Kidney (tissue), 13 donors: ENCODE measurements at regions not wholly inside any gene's neighbourhood (a gene's known extent, or its start where the extent isn't known, plus 50 kb on each side); places are given as distances from the start of the nearest gene placed in this dataset.
A peak's percentile ranks its signal among the peaks of the same experiment; 100 is the strongest.

ENCODE experiments used
- DNase-seq, 5 donors: peaks; one replicate each; pipeline ENCODE4 v3.0.0-alpha.2; 2013 to 2020
- FAIRE-seq: peaks from 2 replicates; lab custom pipeline; 2012; peaks lifted over from hg19 to GRCh38; lab: Jason Lieb, UNC
- H3K27ac ChIP-seq, 2 donors: one replicate each; pipeline ENCODE4 v1.7.0; 2013; ENCODE audit warnings: low read depth in 2 of 2, low read length in 2 of 2, inconsistent platforms in 1 of 2
- H3K27me3 ChIP-seq: one replicate; pipeline ENCODE4 v1.7.1; 2013; ENCODE audit warnings: low read length, inconsistent platforms; ENCODE audit not compliant: control insufficient read depth, insufficient read depth
- H3K36me3 ChIP-seq, 3 donors: one replicate each; pipeline versions ENCODE4 v1.7.0 to v1.7.1; 2013; ENCODE audit warnings: low read length in 3 of 3, control low read depth in 1 of 3, inconsistent platforms in 1 of 3; ENCODE audit not compliant: insufficient read depth in 3 of 3, control insufficient read depth in 2 of 3
- H3K4me1 ChIP-seq, 3 donors: one replicate each; pipeline versions ENCODE4 v1.7.0 to v1.7.1; 2013; ENCODE audit warnings: low read length in 3 of 3, inconsistent platforms in 1 of 3, low read depth in 1 of 3; ENCODE audit not compliant: control insufficient read depth in 2 of 3, insufficient read depth in 2 of 3
- H3K4me3 ChIP-seq, 3 donors: one replicate each; pipeline versions ENCODE4 v1.7.0 to v1.8.1; 2013; ENCODE audit warnings: low read length in 3 of 3, control low read depth in 1 of 3, inconsistent platforms in 1 of 3
- H3K9ac ChIP-seq, 3 donors: one replicate each; pipeline versions ENCODE4 v1.7.0 to v1.7.1; 2013; ENCODE audit warnings: low read length in 3 of 3, control low read depth in 1 of 3, inconsistent platforms in 1 of 3
- H3K9me3 ChIP-seq, 3 donors: one replicate each; pipeline versions ENCODE4 v1.7.0 to v1.7.1; 2013; ENCODE audit warnings: low read length in 3 of 3, control low read depth in 1 of 3, inconsistent platforms in 1 of 3; ENCODE audit not compliant: control insufficient read depth in 2 of 3, insufficient read depth in 1 of 3
- CTCF ChIP-seq: IDR thresholded peaks from 3 replicates; pipeline ENCODE4 v1.5.1; 2012; ENCODE audit warnings: mild to moderate bottlenecking, moderate library complexity, borderline replicate concordance; ENCODE audit not compliant: insufficient read depth; ENCODE audit errors: extremely low read depth
- intact Hi-C: fragments of 100-400 bp; cut with DNase I; formaldehyde crosslinking; loops from one replicate; pipeline ENCODE4 v1.11.1; 2022
- donor health status: control.
- donor health status: control.
- donor health status: control.
- donor health status: control.
- donor health status: control.
- donor health status: DM: yes; HTN: yes; CAD: no.
- donor health status: Normal renal cell carcinoma (clear cell type).

GRCh38 chrX:39157796-39158195, 356.5 kb downstream of the MID1IP1 start:
- H3K27me3 ChIP-seq, result peaks cover 6% of the 10 kb centered on the region
- TF ChIP-seq CTCF, result no peak
- intact Hi-C loops, result no loop called here

GRCh38 chrX:39158801-39159657, 357.8 kb downstream of the MID1IP1 start:
- no peak for FAIRE-seq
- peak in 2 of 5 donors; percentile 22 to 28 for DNase-seq

More at GRCh38 chrX:39157796-39158195, 356.5 kb downstream of the MID1IP1 start:
- Histone ChIP-seq H3K4me1 (peaks cover 0 to 3% (median 0%) of the 10 kb centered on the region in 3 donors), H3K27ac (no peak overlapping the region), H3K36me3 (no peaks in the 10 kb centered on the region), H3K9me3 (no peaks in the 10 kb centered on the region), H3K9ac (no peak overlapping the region), H3K4me3 (no peak overlapping the region)
- no peak for FAIRE-seq
- peak in 2 of 5 donors; percentile 20 to 52 for DNase-seq

GRCh38 chrX:39159921-39160507, 358.8 kb downstream of the MID1IP1 start:
- no peaks in the 10 kb centered on the region for H3K36me3 ChIP-seq
- no peak overlapping the region for H3K27ac ChIP-seq
- no peak for DNase-seq
- intact Hi-C loops, result no loop called here
- FAIRE-seq, result no peak
- peaks cover 0 to 3% (median 0%) of the 10 kb centered on the region in 3 donors for H3K4me1 ChIP-seq
- no peak for TF ChIP-seq CTCF
- H3K9me3 ChIP-seq, result no peaks in the 10 kb centered on the region
- H3K27me3 ChIP-seq, result peaks cover 8% of the 10 kb centered on the region
- H3K9ac ChIP-seq, result no peak overlapping the region
- no peak overlapping the region for H3K4me3 ChIP-seq

More at GRCh38 chrX:39158801-39159657, 357.8 kb downstream of the MID1IP1 start:
- no peak for TF ChIP-seq CTCF
- Histone ChIP-seq H3K4me3 (no peak overlapping the region), H3K4me1 (peaks cover 0 to 3% (median 0%) of the 10 kb centered on the region in 3 donors), H3K9ac (no peak overlapping the region), H3K9me3 (no peaks in the 10 kb centered on the region), H3K36me3 (no peaks in the 10 kb centered on the region), H3K27me3 (peaks cover 10% of the 10 kb centered on the region), H3K27ac (no peak overlapping the region)
- intact Hi-C loops, result no loop called here
